ENCODE measurements at regions not wholly inside any gene's neighbourhood (a gene's known extent, or its start where the extent isn't known, plus 50 kb on each side); places are given as distances from the start of the nearest gene placed in this dataset.

DNA sequence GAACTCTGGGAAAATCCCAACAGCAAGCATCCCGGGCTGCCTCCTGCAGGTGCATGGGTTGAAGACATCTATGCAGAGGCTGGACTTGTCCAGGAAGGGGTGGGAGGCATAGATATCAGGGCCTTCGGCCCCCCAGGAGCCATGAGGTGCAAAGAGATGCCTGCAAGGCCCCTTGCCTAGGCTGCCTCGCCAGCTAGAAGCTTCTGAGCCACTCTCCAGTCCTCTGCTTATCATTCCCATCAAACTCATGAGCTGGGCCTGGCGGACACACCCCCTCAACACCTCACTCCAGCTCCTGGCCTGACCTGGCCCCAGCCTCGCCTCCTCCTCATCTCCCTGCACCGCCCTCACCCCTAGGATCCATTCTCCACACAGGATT is 152.4 kb upstream of the PTPN1 start:
- TF ChIP-seq POLR2A (IDR thresholded peaks at IDR 0.05) = no peak
- TF ChIP-seq, protein P1, sequence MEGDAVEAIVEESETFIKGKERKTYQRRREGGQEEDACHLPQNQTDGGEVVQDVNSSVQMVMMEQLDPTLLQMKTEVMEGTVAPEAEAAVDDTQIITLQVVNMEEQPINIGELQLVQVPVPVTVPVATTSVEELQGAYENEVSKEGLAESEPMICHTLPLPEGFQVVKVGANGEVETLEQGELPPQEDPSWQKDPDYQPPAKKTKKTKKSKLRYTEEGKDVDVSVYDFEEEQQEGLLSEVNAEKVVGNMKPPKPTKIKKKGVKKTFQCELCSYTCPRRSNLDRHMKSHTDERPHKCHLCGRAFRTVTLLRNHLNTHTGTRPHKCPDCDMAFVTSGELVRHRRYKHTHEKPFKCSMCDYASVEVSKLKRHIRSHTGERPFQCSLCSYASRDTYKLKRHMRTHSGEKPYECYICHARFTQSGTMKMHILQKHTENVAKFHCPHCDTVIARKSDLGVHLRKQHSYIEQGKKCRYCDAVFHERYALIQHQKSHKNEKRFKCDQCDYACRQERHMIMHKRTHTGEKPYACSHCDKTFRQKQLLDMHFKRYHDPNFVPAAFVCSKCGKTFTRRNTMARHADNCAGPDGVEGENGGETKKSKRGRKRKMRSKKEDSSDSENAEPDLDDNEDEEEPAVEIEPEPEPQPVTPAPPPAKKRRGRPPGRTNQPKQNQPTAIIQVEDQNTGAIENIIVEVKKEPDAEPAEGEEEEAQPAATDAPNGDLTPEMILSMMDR (IDR thresholded peaks at IDR 0.05) = no peak

Measured in right lobe of liver (tissue), 4 donors.